ENCODE measurements at regions not wholly inside any gene's neighbourhood (a gene's known extent, or its start where the extent isn't known, plus 50 kb on each side); places are given as distances from the start of the nearest gene placed in this dataset.

DNA sequence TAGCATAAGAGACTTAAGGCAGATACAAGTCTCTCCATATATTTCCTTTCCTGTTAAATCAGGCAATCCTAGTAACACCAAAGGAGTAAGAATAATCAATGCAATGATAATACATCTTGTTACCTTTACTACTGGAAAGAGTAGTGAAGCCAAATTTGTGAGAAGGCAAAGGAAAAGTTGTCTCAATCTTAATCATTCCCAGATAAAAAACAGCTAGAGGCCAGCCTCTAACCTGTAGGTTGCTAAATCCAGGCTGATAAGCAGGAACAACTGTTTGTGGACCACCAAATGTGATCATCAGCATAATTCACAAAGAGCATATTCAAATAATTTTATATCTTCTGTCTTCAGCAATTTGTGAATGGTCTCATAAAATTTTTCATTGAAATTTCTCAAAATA, 189.2 kb upstream of the ADGRB3 start:
- H3K27me3 ChIP-seq (ENCODE audit: control insufficient read depth in 1 of 2, insufficient read depth in 2 of 2, low read length in 1 of 2) = no peaks in the 10 kb centered on the region
- intact Hi-C loops (cut with DNase I) = no loop called here

DNA sequence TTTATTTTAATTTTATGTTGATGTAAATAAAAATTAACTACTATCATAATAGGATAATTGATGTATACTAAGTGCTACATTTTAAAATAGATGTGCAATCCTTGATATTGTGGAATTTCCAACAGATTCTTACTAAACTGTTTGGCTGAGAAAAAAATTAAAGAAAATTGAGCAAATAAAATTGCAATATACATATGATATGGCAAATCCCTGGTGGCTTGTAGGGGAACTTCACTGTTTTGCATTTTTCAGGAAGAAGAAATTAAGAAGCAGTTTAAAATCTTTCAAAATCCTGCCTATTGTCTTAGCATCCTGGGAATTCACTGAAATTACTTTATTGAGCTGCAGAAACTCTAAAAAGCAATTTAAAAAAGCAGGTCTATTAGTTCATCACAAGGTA, 191.4 kb upstream of the ADGRB3 start:
- H3K27ac ChIP-seq (ENCODE audit: low read depth in 1 of 2, low read length in 2 of 2) = no peak overlapping the region
- DNase-seq (no peak), ATAC-seq (ENCODE audit: low FRiP score) (no peak)
- H3K4me3 ChIP-seq (ENCODE audit: low read length in 2 of 2) = no peak overlapping the region
- H3K9me3 ChIP-seq (ENCODE audit: control insufficient read depth, low read length) = no peaks in the 10 kb centered on the region
- intact Hi-C loops (cut with DNase I) = no loop called here
- H3K36me3 ChIP-seq (ENCODE audit: control insufficient read depth in 1 of 2, insufficient read depth in 2 of 2, low read length in 1 of 2) = no peaks in the 10 kb centered on the region
- no peaks in the 10 kb centered on the region for H3K27me3 ChIP-seq (ENCODE audit: control insufficient read depth in 1 of 2, insufficient read depth in 2 of 2, low read length in 1 of 2)
- no peaks in the 10 kb centered on the region for H3K4me1 ChIP-seq (ENCODE audit: control insufficient read depth in 1 of 2, insufficient read depth in 2 of 2, low read length in 2 of 2)

More for the DNA sequence above, 189.2 kb upstream of the ADGRB3 start:
- ATAC-seq (ENCODE audit: low FRiP score) (no peak), DNase-seq (no peak)
- Histone ChIP-seq H3K4me1 (ENCODE audit: control insufficient read depth in 1 of 2, insufficient read depth in 2 of 2, low read length in 2 of 2) (no peaks in the 10 kb centered on the region), H3K27ac (ENCODE audit: low read depth in 1 of 2, low read length in 2 of 2) (no peak overlapping the region), H3K4me3 (ENCODE audit: low read length in 2 of 2) (no peak overlapping the region), H3K9me3 (ENCODE audit: control insufficient read depth, low read length) (no peaks in the 10 kb centered on the region), H3K36me3 (ENCODE audit: control insufficient read depth in 1 of 2, insufficient read depth in 2 of 2, low read length in 1 of 2) (no peaks in the 10 kb centered on the region)

DNA sequence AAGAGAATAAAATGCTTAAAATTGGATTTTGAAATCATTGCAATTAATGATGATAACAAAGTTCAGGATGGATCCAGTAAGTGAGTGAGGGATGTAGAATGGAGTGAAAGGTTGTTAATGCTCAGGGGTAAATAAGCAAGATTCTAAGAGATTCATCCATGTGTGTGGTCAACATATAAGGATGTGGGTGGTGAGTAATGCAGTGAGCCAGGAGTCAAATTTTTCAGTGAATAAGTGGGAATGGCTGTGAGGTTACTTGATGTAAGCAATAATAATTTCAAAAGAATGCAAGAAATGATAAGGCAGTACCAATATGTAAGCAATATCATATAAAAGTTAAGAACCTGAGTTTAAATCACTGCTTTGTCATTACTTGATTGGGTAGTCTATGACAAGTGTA, 207.5 kb upstream of the ADGRB3 start:
- no peak overlapping the region for H3K27ac ChIP-seq (ENCODE audit: low read depth in 1 of 2, low read length in 2 of 2)
- H3K4me1 ChIP-seq (ENCODE audit: control insufficient read depth in 1 of 2, insufficient read depth in 2 of 2, low read length in 2 of 2) = no peaks in the 10 kb centered on the region
- ATAC-seq (ENCODE audit: low FRiP score) (no peak), DNase-seq (no peak)
- H3K4me3 ChIP-seq (ENCODE audit: low read length in 2 of 2) = no peak overlapping the region
- H3K36me3 ChIP-seq (ENCODE audit: control insufficient read depth in 1 of 2, insufficient read depth in 2 of 2, low read length in 1 of 2) = no peaks in the 10 kb centered on the region
- H3K27me3 ChIP-seq (ENCODE audit: control insufficient read depth in 1 of 2, insufficient read depth in 2 of 2, low read length in 1 of 2) = no peaks in the 10 kb centered on the region
- intact Hi-C loops (cut with DNase I) = no loop called here
- H3K9me3 ChIP-seq (ENCODE audit: control insufficient read depth, low read length) = no peaks in the 10 kb centered on the region

DNA sequence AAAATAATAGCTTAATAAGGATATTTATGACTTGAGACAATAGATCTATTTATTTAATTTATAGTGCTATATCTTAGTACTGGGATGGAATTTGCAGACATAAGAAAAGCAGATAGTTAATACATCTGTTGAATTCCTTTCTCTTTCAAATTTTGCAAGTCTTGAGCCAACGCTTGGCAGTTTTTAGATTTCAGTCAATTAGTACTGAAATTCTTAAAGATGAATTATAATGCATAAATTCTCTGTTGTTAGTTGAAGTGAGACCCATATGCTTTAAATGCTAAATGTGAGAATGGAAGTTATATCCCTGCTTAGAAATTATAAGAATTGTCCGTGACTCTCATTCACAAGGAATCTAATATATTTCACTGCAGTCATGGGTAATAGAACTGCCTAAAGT, 225.1 kb upstream of the ADGRB3 start:
- Histone ChIP-seq H3K4me1 (ENCODE audit: control insufficient read depth in 1 of 2, insufficient read depth in 2 of 2, low read length in 2 of 2) (no peaks in the 10 kb centered on the region), H3K4me3 (ENCODE audit: low read length in 2 of 2) (no peak overlapping the region), H3K27me3 (ENCODE audit: control insufficient read depth in 1 of 2, insufficient read depth in 2 of 2, low read length in 1 of 2) (no peaks in the 10 kb centered on the region), H3K36me3 (ENCODE audit: control insufficient read depth in 1 of 2, insufficient read depth in 2 of 2, low read length in 1 of 2) (no peaks in the 10 kb centered on the region), H3K27ac (ENCODE audit: low read depth in 1 of 2, low read length in 2 of 2) (no peak overlapping the region), H3K9me3 (ENCODE audit: control insufficient read depth, low read length) (no peaks in the 10 kb centered on the region)
- ATAC-seq (ENCODE audit: low FRiP score) = no peak
- DNase-seq = no peak
- WGBS, 2 donors = 84 to 85% methylated on average over 2 of the region's 2 CpGs
- intact Hi-C loops (cut with DNase I) = no loop called here

DNA sequence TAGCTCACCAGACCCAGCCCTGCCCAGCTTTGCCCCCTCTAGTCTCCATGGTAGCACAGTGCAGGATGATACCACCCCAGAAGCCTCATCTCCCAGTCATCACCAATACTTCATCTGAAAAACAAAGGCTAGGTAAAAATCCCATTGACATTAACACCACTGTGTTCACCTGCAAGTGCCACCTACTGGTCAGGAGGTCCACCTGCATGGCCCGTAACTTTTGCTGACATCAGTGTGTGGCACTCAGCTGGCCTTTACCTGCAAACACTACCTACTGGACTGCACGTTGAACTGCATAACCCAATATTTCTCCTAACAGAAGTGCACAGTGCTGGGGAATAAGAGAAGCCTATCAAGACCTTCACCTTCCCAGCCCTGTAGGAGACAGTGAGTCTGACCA, 234.7 kb upstream of the ADGRB3 start:
- 82 to 87% methylated on average over 2 of the region's 2 CpGs for WGBS, 2 donors

DNA sequence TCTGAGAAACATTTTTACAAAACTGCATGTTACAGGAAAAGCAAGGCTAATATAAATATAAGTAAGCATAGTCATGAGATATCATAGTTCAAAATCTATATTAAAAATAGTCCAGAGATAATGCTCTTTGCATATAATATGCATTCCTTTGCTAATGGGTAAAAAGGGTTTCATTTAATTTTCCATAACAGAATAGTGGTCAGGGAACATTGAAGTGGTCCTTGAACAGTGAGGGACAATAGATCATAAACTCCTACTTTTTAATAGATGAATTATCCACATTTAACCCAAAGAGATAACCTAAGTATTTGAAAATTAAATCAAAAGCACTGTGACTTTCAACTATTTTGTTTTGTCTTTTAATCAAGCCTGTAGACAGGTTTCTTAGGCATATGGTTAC, 243.1 kb upstream of the ADGRB3 start:
- no peaks in the 10 kb centered on the region for H3K27me3 ChIP-seq (ENCODE audit: control insufficient read depth in 1 of 2, insufficient read depth in 2 of 2, low read length in 1 of 2)
- no peak overlapping the region for H3K27ac ChIP-seq (ENCODE audit: low read depth in 1 of 2, low read length in 2 of 2)
- no peak for DNase-seq
- no peaks in the 10 kb centered on the region for H3K4me1 ChIP-seq (ENCODE audit: control insufficient read depth in 1 of 2, insufficient read depth in 2 of 2, low read length in 2 of 2)
- H3K9me3 ChIP-seq (ENCODE audit: control insufficient read depth, low read length) = no peaks in the 10 kb centered on the region
- intact Hi-C loops (cut with DNase I) = no loop called here
- no peaks in the 10 kb centered on the region for H3K36me3 ChIP-seq (ENCODE audit: control insufficient read depth in 1 of 2, insufficient read depth in 2 of 2, low read length in 1 of 2)
- no peak for ATAC-seq (ENCODE audit: low FRiP score)
- no peak overlapping the region for H3K4me3 ChIP-seq (ENCODE audit: low read length in 2 of 2)

More for the DNA sequence above, 234.7 kb upstream of the ADGRB3 start:
- Histone ChIP-seq H3K27ac (ENCODE audit: low read depth in 1 of 2, low read length in 2 of 2) (no peak overlapping the region), H3K9me3 (ENCODE audit: control insufficient read depth, low read length) (no peaks in the 10 kb centered on the region), H3K4me3 (ENCODE audit: low read length in 2 of 2) (no peak overlapping the region), H3K4me1 (ENCODE audit: control insufficient read depth in 1 of 2, insufficient read depth in 2 of 2, low read length in 2 of 2) (no peaks in the 10 kb centered on the region), H3K36me3 (ENCODE audit: control insufficient read depth in 1 of 2, insufficient read depth in 2 of 2, low read length in 1 of 2) (no peaks in the 10 kb centered on the region), H3K27me3 (ENCODE audit: control insufficient read depth in 1 of 2, insufficient read depth in 2 of 2, low read length in 1 of 2) (no peaks in the 10 kb centered on the region)
- no peak for ATAC-seq (ENCODE audit: low FRiP score)
- intact Hi-C loops (cut with DNase I) = no loop called here
- DNase-seq = no peak

DNA sequence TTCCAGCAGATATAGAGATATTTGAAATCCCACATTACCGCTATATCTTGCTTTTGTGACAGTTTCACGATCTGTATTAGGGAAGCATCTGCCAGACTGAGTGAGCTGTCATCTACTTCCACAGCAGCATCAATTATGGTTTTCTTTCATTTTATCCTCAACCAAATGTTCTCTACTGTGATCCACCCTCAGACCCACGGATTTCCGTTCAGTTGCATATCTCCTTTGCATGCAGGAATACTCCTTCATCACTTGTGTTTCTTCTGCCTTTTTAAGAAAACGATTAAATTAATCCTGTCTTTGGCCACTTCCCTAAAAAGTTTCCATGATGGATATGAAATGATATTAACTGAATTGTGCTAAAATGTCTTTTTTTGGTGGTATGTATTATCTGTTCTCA, 262.1 kb upstream of the ADGRB3 start:
- no peak for DNase-seq
- no peak for ATAC-seq (ENCODE audit: low FRiP score)
- Histone ChIP-seq H3K36me3 (ENCODE audit: control insufficient read depth in 1 of 2, insufficient read depth in 2 of 2, low read length in 1 of 2) (no peaks in the 10 kb centered on the region), H3K9me3 (ENCODE audit: control insufficient read depth, low read length) (no peaks in the 10 kb centered on the region), H3K4me3 (ENCODE audit: low read length in 2 of 2) (no peak overlapping the region), H3K27me3 (ENCODE audit: control insufficient read depth in 1 of 2, insufficient read depth in 2 of 2, low read length in 1 of 2) (no peaks in the 10 kb centered on the region), H3K27ac (ENCODE audit: low read depth in 1 of 2, low read length in 2 of 2) (no peak overlapping the region), H3K4me1 (ENCODE audit: control insufficient read depth in 1 of 2, insufficient read depth in 2 of 2, low read length in 2 of 2) (no peaks in the 10 kb centered on the region)
- intact Hi-C loops (cut with DNase I) = no loop called here
- 77% methylated on average over 5 of the region's 5 CpGs for WGBS, 2 donors

DNA sequence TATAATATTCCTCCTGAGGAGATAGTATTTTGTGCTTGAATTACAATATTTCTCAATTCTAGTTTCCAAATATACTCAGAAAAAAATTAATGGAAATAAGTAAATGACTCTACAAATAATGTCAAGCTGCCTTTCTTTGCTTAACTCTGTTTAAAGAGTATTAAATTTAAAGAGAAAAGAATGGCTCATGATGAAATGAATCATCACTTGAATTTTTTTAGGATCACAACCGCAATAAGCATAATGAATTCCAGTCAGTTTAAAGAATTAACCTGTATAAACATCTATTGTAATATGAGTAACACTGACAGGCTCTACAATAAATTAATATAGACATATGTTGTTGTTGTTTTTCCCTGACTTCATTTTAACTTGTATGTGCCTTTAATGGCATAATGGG, 266.2 kb upstream of the ADGRB3 start:
- no peak overlapping the region for H3K27ac ChIP-seq (ENCODE audit: low read depth in 1 of 2, low read length in 2 of 2)
- DNase-seq = no peak
- H3K4me1 ChIP-seq (ENCODE audit: control insufficient read depth in 1 of 2, insufficient read depth in 2 of 2, low read length in 2 of 2) = no peaks in the 10 kb centered on the region
- ATAC-seq (ENCODE audit: low FRiP score) = no peak
- intact Hi-C loops (cut with DNase I) = no loop called here
- no peaks in the 10 kb centered on the region for H3K9me3 ChIP-seq (ENCODE audit: control insufficient read depth, low read length)
- no peaks in the 10 kb centered on the region for H3K27me3 ChIP-seq (ENCODE audit: control insufficient read depth in 1 of 2, insufficient read depth in 2 of 2, low read length in 1 of 2)
- no peak overlapping the region for H3K4me3 ChIP-seq (ENCODE audit: low read length in 2 of 2)
- H3K36me3 ChIP-seq (ENCODE audit: control insufficient read depth in 1 of 2, insufficient read depth in 2 of 2, low read length in 1 of 2) = no peaks in the 10 kb centered on the region
- WGBS, 2 donors = 76 to 78% methylated on average over 1 of the region's 1 CpG

DNA sequence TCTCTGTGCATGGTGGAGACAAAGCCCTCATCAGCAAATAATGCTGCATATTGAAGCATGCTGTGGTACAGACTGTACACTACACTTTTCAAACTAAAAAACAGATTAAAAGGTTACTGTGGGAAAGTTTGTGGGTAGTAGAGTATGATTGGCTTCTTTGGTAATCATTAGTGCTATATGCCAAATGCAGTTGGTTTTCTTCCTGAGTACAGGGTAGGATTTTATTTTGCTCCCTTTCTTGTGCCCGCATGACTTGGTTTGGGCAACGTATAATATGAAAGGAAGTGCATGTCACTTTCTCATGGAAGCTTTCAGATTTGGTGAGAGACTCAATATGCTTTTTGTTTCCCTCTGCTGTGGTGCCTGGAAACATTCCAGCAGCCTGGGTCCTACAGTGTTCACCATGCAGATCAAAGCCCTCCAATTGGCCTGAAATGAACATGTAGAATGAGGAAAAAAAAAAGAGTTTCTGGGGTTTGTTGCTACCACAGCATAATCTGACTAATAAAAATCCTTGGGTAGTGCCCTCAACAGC, 270.7 kb upstream of the ADGRB3 start:
- 43 to 58% methylated on average over 2 of the region's 2 CpGs for WGBS, 2 donors
- H3K9me3 ChIP-seq (ENCODE audit: control insufficient read depth, low read length) = no peaks in the 10 kb centered on the region
- no peak overlapping the region for H3K4me3 ChIP-seq (ENCODE audit: low read length in 2 of 2)
- no peaks in the 10 kb centered on the region for H3K27me3 ChIP-seq (ENCODE audit: control insufficient read depth in 1 of 2, insufficient read depth in 2 of 2, low read length in 1 of 2)
- DNase-seq (no peak), ATAC-seq (ENCODE audit: low FRiP score) (no peak)
- H3K4me1 ChIP-seq (ENCODE audit: control insufficient read depth in 1 of 2, insufficient read depth in 2 of 2, low read length in 2 of 2) = no peaks in the 10 kb centered on the region
- intact Hi-C loops (cut with DNase I) = no loop called here
- H3K36me3 ChIP-seq (ENCODE audit: control insufficient read depth in 1 of 2, insufficient read depth in 2 of 2, low read length in 1 of 2) = no peaks in the 10 kb centered on the region
- H3K27ac ChIP-seq (ENCODE audit: low read depth in 1 of 2, low read length in 2 of 2) = no peak overlapping the region

Data from aorta (tissue), 5 donors.